ENCODE measurements at regions not wholly inside any gene's neighbourhood (a gene's known extent, or its start where the extent isn't known, plus 50 kb on each side); places are given as distances from the start of the nearest gene placed in this dataset.

DNA sequence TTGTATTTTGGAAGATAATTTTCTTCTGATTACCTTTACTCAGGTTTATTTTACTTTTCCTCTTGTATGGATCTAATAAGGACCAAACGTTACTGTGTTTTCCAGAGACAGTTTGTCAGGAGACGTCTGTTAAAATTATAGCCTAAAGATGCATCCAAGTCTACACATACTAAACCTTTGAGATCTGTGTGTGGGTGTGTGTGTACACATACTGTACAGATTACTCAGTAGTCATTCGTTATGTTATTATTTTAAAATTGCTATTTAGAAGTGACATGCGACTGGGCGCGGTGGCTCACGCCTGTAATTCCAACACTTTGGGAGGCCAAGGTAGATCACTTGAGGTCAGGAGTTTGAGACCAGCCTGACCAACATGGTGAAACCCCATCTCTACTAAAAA lies 51.6 kb upstream of the CNTLN start:
- no peak overlapping the region for H3K4me3 Mint-ChIP-seq (ENCODE audit: low read depth, unreplicated experiment)
- TF ChIP-seq, protein P1, sequence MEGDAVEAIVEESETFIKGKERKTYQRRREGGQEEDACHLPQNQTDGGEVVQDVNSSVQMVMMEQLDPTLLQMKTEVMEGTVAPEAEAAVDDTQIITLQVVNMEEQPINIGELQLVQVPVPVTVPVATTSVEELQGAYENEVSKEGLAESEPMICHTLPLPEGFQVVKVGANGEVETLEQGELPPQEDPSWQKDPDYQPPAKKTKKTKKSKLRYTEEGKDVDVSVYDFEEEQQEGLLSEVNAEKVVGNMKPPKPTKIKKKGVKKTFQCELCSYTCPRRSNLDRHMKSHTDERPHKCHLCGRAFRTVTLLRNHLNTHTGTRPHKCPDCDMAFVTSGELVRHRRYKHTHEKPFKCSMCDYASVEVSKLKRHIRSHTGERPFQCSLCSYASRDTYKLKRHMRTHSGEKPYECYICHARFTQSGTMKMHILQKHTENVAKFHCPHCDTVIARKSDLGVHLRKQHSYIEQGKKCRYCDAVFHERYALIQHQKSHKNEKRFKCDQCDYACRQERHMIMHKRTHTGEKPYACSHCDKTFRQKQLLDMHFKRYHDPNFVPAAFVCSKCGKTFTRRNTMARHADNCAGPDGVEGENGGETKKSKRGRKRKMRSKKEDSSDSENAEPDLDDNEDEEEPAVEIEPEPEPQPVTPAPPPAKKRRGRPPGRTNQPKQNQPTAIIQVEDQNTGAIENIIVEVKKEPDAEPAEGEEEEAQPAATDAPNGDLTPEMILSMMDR (IDR thresholded peaks at IDR 0.05; ENCODE audit: unreplicated experiment), result no peak
- H3K4me1 Mint-ChIP-seq (ENCODE audit: low read depth, unreplicated experiment), result no peaks in the 10 kb centered on the region
- H3K27ac Mint-ChIP-seq (ENCODE audit: unreplicated experiment), result no peak overlapping the region
- H3K36me3 Mint-ChIP-seq (ENCODE audit: insufficient read depth, unreplicated experiment), result no peaks in the 10 kb centered on the region
- no TSS peak for BruUV-seq (replicated peaks)
- CTCF ChIA-PET, result no interaction called here
- no peak for DNase-seq
- intact Hi-C loops (cut with micrococcal nuclease; ENCODE audit: unreplicated experiment), result no loop called here
- no peaks in the 10 kb centered on the region for H3K27me3 Mint-ChIP-seq (ENCODE audit: unreplicated experiment)
- H3K9me3 Mint-ChIP-seq (ENCODE audit: low read depth, unreplicated experiment), result no peaks in the 10 kb centered on the region

DNA sequence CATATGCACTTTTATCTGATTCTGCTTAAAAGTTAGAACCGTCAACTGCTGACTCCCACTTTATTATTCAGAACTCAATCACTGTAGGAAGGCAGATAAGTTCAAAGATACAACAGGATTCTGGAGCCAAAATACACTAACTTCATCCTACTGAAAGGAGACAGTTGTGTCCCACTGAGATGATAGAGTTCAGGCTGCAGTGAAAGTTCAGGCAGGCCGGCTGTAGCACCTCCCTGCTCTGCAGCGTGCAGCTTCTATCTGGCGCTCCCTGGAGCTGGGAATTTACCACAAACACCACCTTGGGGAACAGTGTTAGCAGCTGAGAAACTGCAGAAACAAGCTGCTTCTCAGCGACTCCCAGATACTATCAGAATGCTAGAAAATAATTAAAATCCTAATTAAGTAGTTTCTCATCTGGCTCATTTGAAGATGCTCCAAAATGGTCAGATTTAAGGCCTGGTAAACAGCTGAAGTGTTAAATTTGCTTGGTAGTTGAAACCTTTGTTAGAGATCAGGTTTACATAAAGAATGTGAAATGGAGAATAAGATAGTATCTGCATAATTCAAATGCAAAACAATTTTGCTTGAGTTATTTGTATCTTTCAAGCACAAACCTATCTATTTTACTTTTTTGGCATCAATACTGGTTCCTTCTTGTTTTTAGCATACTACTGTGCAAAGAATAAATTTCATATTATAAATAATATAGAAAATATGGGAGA lies 52.3 kb upstream of the CNTLN start:
- H3K27ac Mint-ChIP-seq (ENCODE audit: unreplicated experiment), result no peak overlapping the region
- H3K4me3 Mint-ChIP-seq (ENCODE audit: low read depth, unreplicated experiment), result no peak overlapping the region
- H3K4me1 Mint-ChIP-seq (ENCODE audit: low read depth, unreplicated experiment), result no peaks in the 10 kb centered on the region
- BruUV-seq (replicated peaks), result no TSS peak
- DNase-seq, result no peak
- H3K9me3 Mint-ChIP-seq (ENCODE audit: low read depth, unreplicated experiment), result no peaks in the 10 kb centered on the region
- intact Hi-C loops (cut with micrococcal nuclease; ENCODE audit: unreplicated experiment), result no loop called here
- H3K36me3 Mint-ChIP-seq (ENCODE audit: insufficient read depth, unreplicated experiment), result no peaks in the 10 kb centered on the region
- CTCF ChIA-PET, result no interaction called here
- H3K27me3 Mint-ChIP-seq (ENCODE audit: unreplicated experiment), result no peaks in the 10 kb centered on the region
- TF ChIP-seq, protein P1 (IDR thresholded peaks at IDR 0.05; ENCODE audit: unreplicated experiment), result no peak

DNA sequence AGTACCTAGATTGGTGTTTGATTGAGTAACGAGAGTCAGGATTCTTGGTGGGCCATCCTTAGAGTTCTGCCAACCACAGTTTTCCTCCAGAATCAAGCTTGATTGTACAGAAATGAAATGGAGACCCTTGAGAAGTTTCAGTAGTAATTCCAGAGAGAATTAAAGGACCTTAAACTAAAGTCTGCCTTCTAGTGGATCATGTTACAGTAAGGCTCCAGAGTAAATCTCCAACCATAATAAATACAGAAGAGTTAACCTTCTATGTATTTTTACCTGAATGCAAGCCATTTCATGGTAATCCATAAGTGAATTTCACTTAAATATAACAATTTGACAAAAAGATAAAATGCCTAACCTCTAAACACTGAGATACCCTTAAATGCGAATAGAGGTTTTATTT lies 53.0 kb upstream of the CNTLN start:
- Mint-ChIP-seq H3K27me3 (ENCODE audit: unreplicated experiment) (no peaks in the 10 kb centered on the region), H3K27ac (ENCODE audit: unreplicated experiment) (no peak overlapping the region), H3K4me3 (ENCODE audit: low read depth, unreplicated experiment) (no peak overlapping the region), H3K36me3 (ENCODE audit: insufficient read depth, unreplicated experiment) (no peaks in the 10 kb centered on the region), H3K4me1 (ENCODE audit: low read depth, unreplicated experiment) (no peaks in the 10 kb centered on the region), H3K9me3 (ENCODE audit: low read depth, unreplicated experiment) (no peaks in the 10 kb centered on the region)
- intact Hi-C loops (cut with micrococcal nuclease; ENCODE audit: unreplicated experiment), result no loop called here
- TF ChIP-seq, protein P1 (IDR thresholded peaks at IDR 0.05; ENCODE audit: unreplicated experiment), result no peak
- DNase-seq, result no peak
- CTCF ChIA-PET, result no interaction called here
- no TSS peak for BruUV-seq (replicated peaks)

DNA sequence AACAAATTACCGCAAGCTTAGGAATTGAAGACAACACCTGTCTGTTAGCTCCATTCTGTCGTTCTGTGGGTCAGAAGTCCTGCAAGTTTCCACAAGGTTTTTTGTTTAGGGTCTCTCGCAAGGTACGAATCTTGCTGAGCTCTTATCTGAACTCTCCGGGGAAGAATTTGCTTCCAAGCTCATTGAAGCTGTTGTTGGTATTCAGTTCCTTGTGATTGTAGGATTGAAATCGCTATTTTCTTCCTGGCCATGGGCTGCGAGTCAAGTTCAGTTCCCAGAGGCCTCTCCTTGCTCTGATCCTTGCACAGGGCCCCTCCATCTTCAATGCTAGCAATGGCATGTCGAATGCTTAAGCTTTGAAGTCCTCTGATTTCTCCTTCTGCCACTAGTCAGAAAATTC lies 53.5 kb upstream of the CNTLN start:
- Mint-ChIP-seq H3K27ac (ENCODE audit: unreplicated experiment) (no peak overlapping the region), H3K4me3 (ENCODE audit: low read depth, unreplicated experiment) (no peak overlapping the region), H3K27me3 (ENCODE audit: unreplicated experiment) (no peaks in the 10 kb centered on the region), H3K36me3 (ENCODE audit: insufficient read depth, unreplicated experiment) (no peaks in the 10 kb centered on the region), H3K9me3 (ENCODE audit: low read depth, unreplicated experiment) (no peaks in the 10 kb centered on the region), H3K4me1 (ENCODE audit: low read depth, unreplicated experiment) (no peaks in the 10 kb centered on the region)
- CTCF ChIA-PET, result no interaction called here
- intact Hi-C loops (cut with micrococcal nuclease; ENCODE audit: unreplicated experiment), result no loop called here
- no peak for DNase-seq
- TF ChIP-seq, protein P1 (IDR thresholded peaks at IDR 0.05; ENCODE audit: unreplicated experiment), result no peak
- no TSS peak for BruUV-seq (replicated peaks)

Measured in Calu3 (cell line).